HepG2 (cell line): ENCODE measurements at regions not wholly inside any gene's neighbourhood (a gene's known extent, or its start where the extent isn't known, plus 50 kb on each side); places are given as distances from the start of the nearest gene placed in this dataset.

Experiments used
- ATAC-seq: fragments of 200-7000 bp; cut with Tn5 transposase; 3 replicates; pipeline ENCODE4 v1.9.1; 2020; ENCODE audit warnings: mild to moderate bottlenecking, moderate library complexity
- BruUV-seq: library from RNA; stranded (reverse); fragments of 400-500 nt; replicated peaks from 2 replicates; lab custom pipeline; 2021; lab: Mats Ljungman, UMichigan
- CTCF ChIA-PET: fragments of 300-600 bp; formaldehyde crosslinking; extraction: SDS; loops from one replicate; lab custom pipeline; 2021; ENCODE audit warnings: low total read pairs, inconsistent platforms, low intra/inter-chr PET ratio; lab: Yijun Ruan, JAX
- POLR2A ChIA-PET: fragments of 350-600 bp; sonication (Branson Sonifier 250); formaldehyde crosslinking; loops from one replicate; lab custom pipeline; 2020; ENCODE audit warnings: antibody characterized with exemption, inconsistent platforms; lab: Yijun Ruan, JAX
- DNase-seq: peaks from one replicate; pipeline ENCODE4 v3.0.0-alpha.2; 2015; ENCODE audit warnings: low spot score
- FAIRE-seq: peaks from 3 replicates; lab custom pipeline; 2011; peaks lifted over from hg19 to GRCh38; lab: Jason Lieb, UNC
- H2AFZ ChIP-seq: one replicate; pipeline ENCODE4 v1.6.1; 2011; ENCODE audit warnings: low read length, inconsistent platforms
- H3K27ac ChIP-seq: fragments of 300-600 bp; 3 replicates; pipeline ENCODE4 v1.8.0; 2011; ENCODE audit warnings: mixed run types, mild to moderate bottlenecking, mixed read lengths, low read length, inconsistent platforms; ENCODE audit not compliant: insufficient read depth; ENCODE audit errors: extremely low read length
- H3K27me3 ChIP-seq, 2 experiments: fragments of 200-600 bp in 1 of 2; 2 replicates in 1 of 2; 3 replicates in 1 of 2; pipeline versions ENCODE4 v1.6.0 to v1.8.0; 2011; ENCODE audit warnings: low read length in 2 of 2, mild to moderate bottlenecking in 2 of 2, moderate library complexity in 2 of 2, inconsistent platforms in 1 of 2; ENCODE audit not compliant: insufficient read depth in 2 of 2, control insufficient read depth in 1 of 2
- H3K36me3 ChIP-seq, 2 experiments: fragments of 200-600 bp in 1 of 2; replicated peaks in 1 of 2; 2 replicates in 1 of 2; 3 replicates in 1 of 2; pipeline versions ENCODE4 v1.5.1 to v1.8.0; 2011; ENCODE audit warnings: low read length in 2 of 2, inconsistent platforms in 1 of 2; ENCODE audit not compliant: insufficient read depth in 2 of 2, control insufficient read depth in 1 of 2
- H3K4me1 ChIP-seq: 2 replicates; pipeline ENCODE4 v1.5.1; 2012; ENCODE audit warnings: low read length, inconsistent platforms; ENCODE audit not compliant: insufficient read depth
- H3K4me2 ChIP-seq: 2 replicates; pipeline ENCODE4 v1.6.0; 2011; ENCODE audit warnings: low read depth, low read length, inconsistent platforms
- H3K4me3 ChIP-seq, 3 experiments: fragments of 200-600 bp in 1 of 3; sonication (generic), shearing (Covaris generic) in 1 of 3; replicated peaks in 1 of 3; 2 replicates each; pipeline ENCODE4 v1.5.1; 2011 to 2016; ENCODE audit warnings: low read length in 3 of 3, inconsistent platforms in 2 of 3, low read depth in 2 of 3, mild to moderate bottlenecking in 2 of 3, control low read depth in 1 of 3, mixed read lengths in 1 of 3; ENCODE audit not compliant: insufficient read depth in 1 of 3
- H3K79me2 ChIP-seq: one replicate; pipeline ENCODE4 v1.6.1; 2011; ENCODE audit warnings: low read length, inconsistent platforms; ENCODE audit not compliant: insufficient read depth
- H3K9ac ChIP-seq: 2 replicates; pipeline ENCODE4 v1.6.0; 2011; ENCODE audit warnings: mild to moderate bottlenecking, low read depth, low read length, inconsistent platforms; ENCODE audit not compliant: insufficient read depth
- H3K9me3 ChIP-seq: 2 replicates; pipeline ENCODE4 v1.5.1; 2012; ENCODE audit warnings: mild to moderate bottlenecking, low read length
- H4K20me1 ChIP-seq: 2 replicates; pipeline ENCODE4 v1.6.0; 2011; ENCODE audit warnings: inconsistent platforms, mild to moderate bottlenecking, low read length, moderate library complexity; ENCODE audit not compliant: insufficient read depth
- ATF7 ChIP-seq, 2 experiments: fragments of 450-650 bp in 1 of 2; sonication (generic) in 1 of 2; formaldehyde crosslinking in 1 of 2; IDR thresholded peaks; 2 replicates each; pipeline versions ENCODE4 v1.4.0 to v1.6.1; 2016 to 2020; ENCODE audit warnings: antibody characterized with exemption in 1 of 2, mild to moderate bottlenecking in 1 of 2, missing genetic modification reagents in 1 of 2
- CREB1 ChIP-seq, 2 experiments: fragments of 450-650 bp in 1 of 2; IDR thresholded peaks; 2 replicates each; pipeline ENCODE4 v1.6.1; 2016 to 2017; ENCODE audit warnings: control low read depth in 1 of 2, mild to moderate bottlenecking in 1 of 2, missing compliant biosample characterization in 1 of 2, missing genetic modification characterization in 1 of 2
- KAT8 ChIP-seq: IDR thresholded peaks from 2 replicates; pipeline ENCODE4 v1.6.1; 2016; ENCODE audit warnings: missing genetic modification reagents, missing compliant biosample characterization
- MEIS1 ChIP-seq: sonication (generic); formaldehyde crosslinking; IDR thresholded peaks from 2 replicates; pipeline ENCODE4 v1.9.0; 2021; ENCODE audit warnings: mild to moderate bottlenecking, missing genetic modification reagents, moderate library complexity, borderline replicate concordance
- MLLT10 ChIP-seq: sonication (generic); formaldehyde crosslinking; IDR thresholded peaks from 2 replicates; pipeline ENCODE4 v1.4.0; 2020; ENCODE audit warnings: missing genetic modification reagents
- POGZ ChIP-seq: sonication (generic); formaldehyde crosslinking; IDR thresholded peaks from 2 replicates; pipeline ENCODE4 v1.4.0; 2020; ENCODE audit warnings: mild to moderate bottlenecking, missing genetic modification reagents
- RELA ChIP-seq: sonication (generic); formaldehyde crosslinking; IDR thresholded peaks from 2 replicates; pipeline ENCODE4 v1.4.0; 2020; ENCODE audit warnings: missing genetic modification reagents
- SIN3B ChIP-seq: fragments of 150-350 bp; IDR thresholded peaks from 2 replicates; pipeline ENCODE4 v1.6.1; 2014; ENCODE audit warnings: low read length
- TBP ChIP-seq: sonication (generic); formaldehyde crosslinking; IDR thresholded peaks from 2 replicates; pipeline ENCODE4 v1.5.0; 2020; ENCODE audit warnings: missing genetic modification reagents
- ZNF549 ChIP-seq: sonication (generic); formaldehyde crosslinking; IDR thresholded peaks from 2 replicates; pipeline ENCODE4 v1.5.0; 2020; ENCODE audit warnings: missing genetic modification reagents
- ZNF652 ChIP-seq: IDR thresholded peaks from 2 replicates; pipeline ENCODE4 v1.6.1; 2016; ENCODE audit warnings: low read depth, borderline replicate concordance
- ZNF670 ChIP-seq: sonication (generic); formaldehyde crosslinking; IDR thresholded peaks from 2 replicates; pipeline ENCODE4 v1.8.0; 2022; ENCODE audit warnings: mild to moderate bottlenecking, missing genetic modification reagents, borderline replicate concordance
- WGBS: methylation state at CpG from one replicate; pipeline ENCODE4 v1.1.6; 2017; ENCODE audit warnings: low lambda C conversion rate; 5-methylcytosine and 5-hydroxymethylcytosine counted together
- in situ Hi-C: cut with HindIII; loops from 2 replicates; pipeline ENCODE4 v1.10.0; 2017; ENCODE audit warnings: low pct_unique_long_range_greater_than_20kb; ENCODE audit not compliant: extremely low pct_ligation_motif_present
- intact Hi-C: fragments of 100-400 bp; cut with micrococcal nuclease; formaldehyde crosslinking; loops from one replicate; pipeline ENCODE4 v1.10.0; 2022; ENCODE audit not compliant: unreplicated experiment

- no peak overlapping the region for H3K27ac ChIP-seq
- WGBS: 56% methylated on average over 1 of the region's 1 CpG
- POLR2A ChIA-PET: no interaction called here
- H3K9ac ChIP-seq: no peak overlapping the region
- no peaks in the 10 kb centered on the region for H3K36me3 ChIP-seq
- peaks cover 14% of the 10 kb centered on the region for H3K4me1 ChIP-seq
- H3K79me2 ChIP-seq: no peaks in the 10 kb centered on the region
- CTCF ChIA-PET: no interaction called here
- no peak overlapping the region for H2AFZ ChIP-seq
- no peaks in the 10 kb centered on the region for H4K20me1 ChIP-seq
- H3K27me3 ChIP-seq: no peaks in the 10 kb centered on the region
- no TSS peak for BruUV-seq
- FAIRE-seq (no peak), ATAC-seq (no peak), DNase-seq (no peak)
- in situ Hi-C loops: no loop called here
- intact Hi-C loops: no loop called here
- H3K4me2 ChIP-seq: no peak overlapping the region
- TF ChIP-seq MLLT10 (no peak), SIN3B (no peak), ZNF670 (no peak), TBP (CRISPR knock-in tag) (no peak), KAT8 (CRISPR knock-in tag) (no peak), ZNF652 (CRISPR knock-in tag) (no peak), ZNF549 (CRISPR knock-in tag) (no peak), POGZ (CRISPR knock-in tag) (no peak), RELA (CRISPR knock-in tag) (no peak)
- H3K9me3 ChIP-seq: no peaks in the 10 kb centered on the region
- H3K4me3 ChIP-seq: no peak overlapping the region
Measured at GRCh38 chr1:173295391-173295790, 88.3 kb upstream of the TNFSF4 start.

DNA sequence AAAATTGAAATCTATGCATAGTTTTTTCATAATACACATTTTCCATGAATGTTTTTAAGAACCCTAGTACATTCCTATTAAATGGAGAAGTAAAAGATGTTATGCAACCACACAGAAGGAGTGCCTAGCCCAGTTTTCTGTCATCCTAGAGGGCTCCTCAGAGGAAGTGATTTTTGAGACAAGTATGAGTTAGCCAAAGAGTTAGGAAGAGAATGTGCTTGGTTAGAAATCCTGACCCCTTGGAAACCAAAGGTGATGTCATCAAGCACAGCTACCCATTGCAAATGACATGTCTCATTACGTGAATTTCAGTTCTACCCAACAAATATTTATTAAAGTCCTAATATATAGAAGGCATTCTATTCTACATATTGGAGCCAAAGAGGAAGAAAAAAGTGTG, 88.9 kb upstream of the TNFSF4 start:
- TF ChIP-seq CREB1 (IDR thresholded peaks at IDR 0.05) (0 out of 2 replicates have a peak, but pooled peaks have one; percentile 32), CREB1 (CRISPR knock-in tag; IDR thresholded peaks at IDR 0.05) (no peak), ATF7 (IDR thresholded peaks at IDR 0.05) (peak; percentile 66), ATF7 (CRISPR knock-in tag; IDR thresholded peaks at IDR 0.05) (no peak), MEIS1 (no peak)
- POLR2A ChIA-PET: no interaction called here
- no peak overlapping the region for H3K4me3 ChIP-seq
- peaks cover 14% of the 10 kb centered on the region for H3K4me1 ChIP-seq
- no TSS peak for BruUV-seq
- FAIRE-seq: no peak
- DNase-seq: no peak
- CTCF ChIA-PET: no interaction called here
- no peaks in the 10 kb centered on the region for H4K20me1 ChIP-seq
- intact Hi-C loops: no loop called here
- H3K27ac ChIP-seq: no peak overlapping the region
- no peaks in the 10 kb centered on the region for H3K36me3 ChIP-seq
- no peaks in the 10 kb centered on the region for H3K27me3 ChIP-seq
- H3K4me2 ChIP-seq: no peak overlapping the region
- 53% methylated on average over 1 of the region's 1 CpG for WGBS
- H3K79me2 ChIP-seq: no peaks in the 10 kb centered on the region
- no peaks in the 10 kb centered on the region for H3K9me3 ChIP-seq
- no peak overlapping the region for H3K9ac ChIP-seq
- H2AFZ ChIP-seq: no peak overlapping the region
- ATAC-seq: no peak
- in situ Hi-C loops: no loop called here
